Breast epithelium (tissue), 4 donors: ENCODE measurements at regions not wholly inside any gene's neighbourhood (a gene's known extent, or its start where the extent isn't known, plus 50 kb on each side); places are given as distances from the start of the nearest gene placed in this dataset.

Source experiments
- DNase-seq, 2 donors: peaks; one replicate each; pipeline ENCODE4 v3.0.0-alpha.2; 2019; ENCODE audit warnings: low spot score in 2 of 2
- H3K27ac ChIP-seq, 2 donors: fragments of 200-600 bp; sonication (generic) in 1 of 2; one replicate each; pipeline ENCODE4 v1.5.1; 2016 to 2019; ENCODE audit warnings: mild to moderate bottlenecking in 1 of 2
- H3K27me3 ChIP-seq, 2 donors: fragments of 200-600 bp; sonication (generic) in 1 of 2; one replicate each; pipeline versions ENCODE4 v1.5.1 to v1.6.0; 2017 to 2019; ENCODE audit warnings: control low read depth in 1 of 2, mild to moderate bottlenecking in 1 of 2
- H3K36me3 ChIP-seq: fragments of 200-600 bp; one replicate; pipeline ENCODE4 v1.5.1; 2019
- H3K4me1 ChIP-seq, 2 donors: fragments of 200-600 bp; sonication (generic); one replicate each; pipeline ENCODE4 v1.5.1; 2016 to 2019; ENCODE audit warnings: control low read depth in 1 of 2
- H3K4me3 ChIP-seq, 3 donors: fragments of 200-600 bp; sonication (generic); 1 replicate in 2 of 3; 2 replicates in 1 of 3; pipeline ENCODE4 v1.5.1; 2016 to 2019; ENCODE audit warnings: mild to moderate bottlenecking in 3 of 3, moderate library complexity in 2 of 3
- H3K9me3 ChIP-seq, 2 donors: fragments of 200-600 bp; sonication (generic) in 1 of 2; one replicate each; pipeline ENCODE4 v1.5.1; 2016 to 2019; ENCODE audit warnings: control low read depth in 1 of 2
- CTCF ChIP-seq, 3 donors: fragments of 450-650 bp; IDR thresholded peaks; one replicate each; pipeline ENCODE4 v1.5.1; 2016 to 2017; ENCODE audit warnings: antibody characterized with exemption in 3 of 3, mild to moderate bottlenecking in 3 of 3, moderate library complexity in 3 of 3
- POLR2A ChIP-seq: fragments of 450-650 bp; IDR thresholded peaks from one replicate; pipeline ENCODE4 v1.6.1; 2016; ENCODE audit warnings: antibody characterized with exemption, mild to moderate bottlenecking, moderate library complexity
- POLR2AphosphoS5 ChIP-seq, 3 donors: sonication (generic); formaldehyde crosslinking; IDR thresholded peaks; one replicate each; pipeline ENCODE4 v1.6.1; 2017; ENCODE audit warnings: antibody characterized with exemption in 3 of 3
- intact Hi-C: fragments of 100-400 bp; cut with DNase I; formaldehyde crosslinking; loops from one replicate; pipeline ENCODE4 v1.15.1; 2023; ENCODE audit warnings: low total_unique reads

GRCh38 chr12:30828686-30829085, 73.9 kb upstream of the CAPRIN2 start:
- DNase-seq: no peak
- Histone ChIP-seq H3K9me3 (no peaks in the 10 kb centered on the region), H3K27ac (no peak overlapping the region), H3K4me3 (no peak overlapping the region), H3K4me1 (no peaks in the 10 kb centered on the region), H3K36me3 (no peaks in the 10 kb centered on the region), H3K27me3 (no peaks in the 10 kb centered on the region)
- TF ChIP-seq POLR2AphosphoS5 (IDR thresholded peaks at IDR 0.05) (no peak), POLR2A (no peak), CTCF (IDR thresholded peaks at IDR 0.05) (no peak)
- intact Hi-C loops: loop anchor here (5.0 kb wide), 1 partner anchor 1141 kb away; no protein-coding TSS in a partner anchor

- intact Hi-C loops: loop anchor here (5.0 kb wide), 1 partner anchor 1140 kb away; no protein-coding TSS in a partner anchor
- no peak overlapping the region for H3K27ac ChIP-seq
These were observed 72.6 kb upstream of the CAPRIN2 start for GRCh38 chr12:30827101-30828066.

GRCh38 chr12:30826276-30826675, 71.5 kb upstream of the CAPRIN2 start:
- TF ChIP-seq CTCF (IDR thresholded peaks at IDR 0.05): no peak
- TF ChIP-seq POLR2AphosphoS5 (IDR thresholded peaks at IDR 0.05): no peak
- TF ChIP-seq POLR2A: no peak
- intact Hi-C loops: loop anchor here (5.0 kb wide), 1 partner anchor 1139 kb away; no protein-coding TSS in a partner anchor
- H3K9me3 ChIP-seq: no peaks in the 10 kb centered on the region
- H3K27ac ChIP-seq: no peak overlapping the region
- H3K4me3 ChIP-seq: no peak overlapping the region
- no peak for DNase-seq
- H3K36me3 ChIP-seq: no peaks in the 10 kb centered on the region
- H3K4me1 ChIP-seq: no peaks in the 10 kb centered on the region
- no peaks in the 10 kb centered on the region for H3K27me3 ChIP-seq

More at GRCh38 chr12:30827101-30828066, 72.6 kb upstream of the CAPRIN2 start:
- H3K4me1 ChIP-seq: no peaks in the 10 kb centered on the region
- H3K27me3 ChIP-seq: no peaks in the 10 kb centered on the region
- no peak for DNase-seq
- H3K4me3 ChIP-seq: no peak overlapping the region
- TF ChIP-seq POLR2A: no peak
- TF ChIP-seq CTCF (IDR thresholded peaks at IDR 0.05): no peak
- no peak for TF ChIP-seq POLR2AphosphoS5 (IDR thresholded peaks at IDR 0.05)
- no peaks in the 10 kb centered on the region for H3K9me3 ChIP-seq
- no peaks in the 10 kb centered on the region for H3K36me3 ChIP-seq

- Histone ChIP-seq H3K27ac (no peak overlapping the region), H3K36me3 (no peaks in the 10 kb centered on the region), H3K4me3 (no peak overlapping the region), H3K9me3 (no peaks in the 10 kb centered on the region), H3K4me1 (no peaks in the 10 kb centered on the region), H3K27me3 (no peaks in the 10 kb centered on the region)
- no peak for DNase-seq
- intact Hi-C loops: loop anchor here (5.0 kb wide), 1 partner anchor 1138 kb away; no protein-coding TSS in a partner anchor
- TF ChIP-seq POLR2A (no peak), POLR2AphosphoS5 (IDR thresholded peaks at IDR 0.05) (no peak)
These were observed 70.6 kb upstream of the CAPRIN2 start for GRCh38 chr12:30825341-30825740.

- Histone ChIP-seq H3K4me1 (no peaks in the 10 kb centered on the region), H3K27ac (no peak overlapping the region), H3K27me3 (no peaks in the 10 kb centered on the region), H3K36me3 (no peaks in the 10 kb centered on the region), H3K4me3 (no peak overlapping the region), H3K9me3 (no peaks in the 10 kb centered on the region)
- no peak for TF ChIP-seq POLR2A
- no peak for TF ChIP-seq POLR2AphosphoS5 (IDR thresholded peaks at IDR 0.05)
- no peak for TF ChIP-seq CTCF (IDR thresholded peaks at IDR 0.05)
- DNase-seq: no peak
- intact Hi-C loops: no loop called here
These were observed 69.6 kb upstream of the CAPRIN2 start for GRCh38 chr12:30824311-30824710.
